Neuron (in vitro differentiated cells): ENCODE measurements at regions not wholly inside any gene's neighbourhood (a gene's known extent, or its start where the extent isn't known, plus 50 kb on each side); places are given as distances from the start of the nearest gene placed in this dataset.
"Not testable (repeated sequence)": the region's sequence is repeated elsewhere in the genome, so short reads cannot be mapped to it uniquely, and the experiment has no call there.

Source experiments
- H2AFZ ChIP-seq: one replicate; pipeline ENCODE4 v1.6.1; 2013; ENCODE audit warnings: low read depth, mild to moderate bottlenecking, inconsistent platforms, low read length, moderate library complexity
- H3K27me3 ChIP-seq: one replicate; pipeline ENCODE4 v1.6.1; 2013; ENCODE audit warnings: low read length; ENCODE audit not compliant: insufficient read depth
- H3K36me3 ChIP-seq: one replicate; pipeline ENCODE4 v1.6.1; 2013; ENCODE audit warnings: low read length; ENCODE audit not compliant: insufficient read depth
- H3K4me1 ChIP-seq: one replicate; pipeline ENCODE4 v1.6.1; 2013; ENCODE audit warnings: low read length; ENCODE audit not compliant: insufficient read depth
- H3K4me3 ChIP-seq: 2 replicates; pipeline ENCODE4 v1.5.1; 2013; ENCODE audit warnings: mild to moderate bottlenecking, low read length, moderate library complexity
- H3K9me3 ChIP-seq: one replicate; pipeline ENCODE4 v1.6.1; 2013; ENCODE audit warnings: low read length

- H3K4me1 ChIP-seq, result peaks cover 25% of the 10 kb centered on the region
- no peaks in the 10 kb centered on the region for H3K9me3 ChIP-seq
- H3K36me3 ChIP-seq, result no peaks in the 10 kb centered on the region
- no peaks in the 10 kb centered on the region for H3K27me3 ChIP-seq
- H3K4me3 ChIP-seq, result no peak overlapping the region
- no peak overlapping the region for H2AFZ ChIP-seq
Observed at GRCh38 chr4:38534344-38535045, 129.5 kb upstream of the KLF3 start.

GRCh38 chr4:38535071-38535470 is 128.9 kb upstream of the KLF3 start:
- not testable (repeated sequence) for H3K9me3 ChIP-seq, H3K4me3 ChIP-seq, H3K27me3 ChIP-seq, H2AFZ ChIP-seq, H3K36me3 ChIP-seq
- peaks cover 23% of the 10 kb centered on the region for H3K4me1 ChIP-seq

GRCh38 chr4:38535717-38536116 is 128.3 kb upstream of the KLF3 start:
- Histone ChIP-seq H3K4me1 (peaks cover 23% of the 10 kb centered on the region), H3K9me3 (no peaks in the 10 kb centered on the region), H3K4me3 (no peak overlapping the region), H2AFZ (no peak overlapping the region), H3K36me3 (no peaks in the 10 kb centered on the region), H3K27me3 (no peaks in the 10 kb centered on the region)

- Histone ChIP-seq H3K9me3 (no peaks in the 10 kb centered on the region), H3K27me3 (no peaks in the 10 kb centered on the region), H2AFZ (no peak overlapping the region), H3K4me3 (no peak overlapping the region), H3K36me3 (no peaks in the 10 kb centered on the region), H3K4me1 (peaks cover 15% of the 10 kb centered on the region)
Observed at GRCh38 chr4:38536716-38537115, 127.3 kb upstream of the KLF3 start.

GRCh38 chr4:38537666-38538065 is 126.3 kb upstream of the KLF3 start:
- H3K36me3 ChIP-seq, result no peaks in the 10 kb centered on the region
- H3K27me3 ChIP-seq, result no peaks in the 10 kb centered on the region
- peaks cover 10% of the 10 kb centered on the region for H3K4me1 ChIP-seq
- H3K9me3 ChIP-seq, result no peaks in the 10 kb centered on the region
- no peak overlapping the region for H2AFZ ChIP-seq
- no peak overlapping the region for H3K4me3 ChIP-seq

GRCh38 chr4:38538517-38538916 is 125.5 kb upstream of the KLF3 start:
- Histone ChIP-seq H3K27me3 (no peaks in the 10 kb centered on the region), H3K4me1 (peaks cover 10% of the 10 kb centered on the region), H2AFZ (no peak overlapping the region), H3K4me3 (no peak overlapping the region), H3K9me3 (no peaks in the 10 kb centered on the region), H3K36me3 (no peaks in the 10 kb centered on the region)

- H3K27me3 ChIP-seq, result no peaks in the 10 kb centered on the region
- peaks cover 10% of the 10 kb centered on the region for H3K4me1 ChIP-seq
- no peak overlapping the region for H2AFZ ChIP-seq
- H3K36me3 ChIP-seq, result no peaks in the 10 kb centered on the region
- H3K9me3 ChIP-seq, result no peaks in the 10 kb centered on the region
- H3K4me3 ChIP-seq, result no peak overlapping the region
Observed at GRCh38 chr4:38539501-38539900, 124.5 kb upstream of the KLF3 start.

- Histone ChIP-seq H3K4me1 (no peaks in the 10 kb centered on the region), H3K4me3 (no peak overlapping the region), H3K27me3 (no peaks in the 10 kb centered on the region), H2AFZ (no peak overlapping the region), H3K9me3 (no peaks in the 10 kb centered on the region), H3K36me3 (no peaks in the 10 kb centered on the region)
Observed at GRCh38 chr4:38547052-38547451, 116.9 kb upstream of the KLF3 start.

GRCh38 chr4:38548256-38548655 is 115.7 kb upstream of the KLF3 start:
- H3K9me3 ChIP-seq, result no peaks in the 10 kb centered on the region
- no peaks in the 10 kb centered on the region for H3K4me1 ChIP-seq
- no peak overlapping the region for H2AFZ ChIP-seq
- H3K27me3 ChIP-seq, result no peaks in the 10 kb centered on the region
- H3K36me3 ChIP-seq, result no peaks in the 10 kb centered on the region
- no peak overlapping the region for H3K4me3 ChIP-seq

GRCh38 chr4:38559374-38559773 is 104.6 kb upstream of the KLF3 start:
- Histone ChIP-seq H3K27me3 (no peaks in the 10 kb centered on the region), H2AFZ (no peak overlapping the region), H3K36me3 (no peaks in the 10 kb centered on the region), H3K4me1 (no peaks in the 10 kb centered on the region), H3K9me3 (no peaks in the 10 kb centered on the region), H3K4me3 (no peak overlapping the region)

- H3K36me3 ChIP-seq, result no peaks in the 10 kb centered on the region
- H3K4me3 ChIP-seq, result no peak overlapping the region
- H2AFZ ChIP-seq, result no peak overlapping the region
- no peaks in the 10 kb centered on the region for H3K4me1 ChIP-seq
- H3K27me3 ChIP-seq, result no peaks in the 10 kb centered on the region
- no peaks in the 10 kb centered on the region for H3K9me3 ChIP-seq
Observed at GRCh38 chr4:38560340-38560739, 103.7 kb upstream of the KLF3 start.

- H3K9me3 ChIP-seq, result no peaks in the 10 kb centered on the region
- no peak overlapping the region for H2AFZ ChIP-seq
- no peaks in the 10 kb centered on the region for H3K36me3 ChIP-seq
- H3K4me3 ChIP-seq, result no peak overlapping the region
- no peaks in the 10 kb centered on the region for H3K27me3 ChIP-seq
- H3K4me1 ChIP-seq, result no peaks in the 10 kb centered on the region
Observed at GRCh38 chr4:38560768-38561558, 103.0 kb upstream of the KLF3 start.

- Histone ChIP-seq H2AFZ (peak overlapping the region; percentile 80), H3K4me1 (no peaks in the 10 kb centered on the region), H3K27me3 (no peaks in the 10 kb centered on the region), H3K4me3 (no peak overlapping the region), H3K36me3 (no peaks in the 10 kb centered on the region), H3K9me3 (no peaks in the 10 kb centered on the region)
Observed at GRCh38 chr4:38562751-38563198, 101.2 kb upstream of the KLF3 start.
